Upper lobe of right lung (tissue), 1 donor: ENCODE measurements at regions not wholly inside any gene's neighbourhood (a gene's known extent, or its start where the extent isn't known, plus 50 kb on each side); places are given as distances from the start of the nearest gene placed in this dataset.

Experiments used
- ATAC-seq: fragments of 200-7000 bp; cut with Tn5 transposase; one replicate; pipeline ENCODE4 v1.9.1; 2020; ENCODE audit warnings: mild to moderate bottlenecking, moderate library complexity
- DNase-seq: peaks from one replicate; pipeline ENCODE4 v3.0.0-alpha.2; 2020
- H3K27ac ChIP-seq: fragments of 200-600 bp; one replicate; pipeline ENCODE4 v1.8.0; 2022
- H3K27me3 ChIP-seq: fragments of 200-600 bp; one replicate; pipeline ENCODE4 v1.8.0; 2022; ENCODE audit warnings: mild to moderate bottlenecking
- H3K36me3 ChIP-seq: fragments of 200-600 bp; one replicate; pipeline ENCODE4 v1.8.0; 2022
- H3K4me1 ChIP-seq: fragments of 200-600 bp; one replicate; pipeline ENCODE4 v1.8.0; 2022
- H3K4me3 ChIP-seq: fragments of 200-600 bp; one replicate; pipeline ENCODE4 v1.8.0; 2022; ENCODE audit warnings: mild to moderate bottlenecking
- H3K9me3 ChIP-seq: fragments of 200-600 bp; one replicate; pipeline ENCODE4 v1.8.0; 2022
- CTCF ChIP-seq: fragments of 200-600 bp; IDR thresholded peaks from one replicate; pipeline ENCODE4 v1.8.0; 2022; ENCODE audit warnings: antibody characterized with exemption
- intact Hi-C: fragments of 100-400 bp; cut with DNase I; formaldehyde crosslinking; loops from one replicate; pipeline ENCODE4 v1.11.0; 2022
- donor health status: DM: no; HTN: yes; CAD: no; lungs with severe emphysema.

- Histone ChIP-seq H3K36me3 (no peaks in the 10 kb centered on the region), H3K4me1 (no peaks in the 10 kb centered on the region)
- no peak for ATAC-seq
Observed at GRCh38 chr7:15937571-15937970, 251.1 kb upstream of the MEOX2 start.

GRCh38 chr7:15936991-15937390 is 250.5 kb upstream of the MEOX2 start:
- DNase-seq (no peak), ATAC-seq (no peak)
- H3K36me3 ChIP-seq = no peaks in the 10 kb centered on the region
- H3K27me3 ChIP-seq = no peaks in the 10 kb centered on the region
- H3K4me3 ChIP-seq = no peak overlapping the region
- H3K9me3 ChIP-seq = no peaks in the 10 kb centered on the region
- no peak overlapping the region for H3K27ac ChIP-seq
- TF ChIP-seq CTCF = no peak
- intact Hi-C loops = no loop called here
- H3K4me1 ChIP-seq = no peaks in the 10 kb centered on the region

More at GRCh38 chr7:15937571-15937970, 251.1 kb upstream of the MEOX2 start:
- Histone ChIP-seq H3K27ac (no peak overlapping the region), H3K9me3 (no peaks in the 10 kb centered on the region), H3K4me3 (no peak overlapping the region), H3K27me3 (no peaks in the 10 kb centered on the region)
- no peak for TF ChIP-seq CTCF
- no peak for DNase-seq
- intact Hi-C loops = no loop called here

GRCh38 chr7:15932318-15932717 is 245.8 kb upstream of the MEOX2 start:
- TF ChIP-seq CTCF = no peak
- DNase-seq = no peak
- ATAC-seq = no peak

GRCh38 chr7:15929411-15929810 is 242.9 kb upstream of the MEOX2 start:
- ATAC-seq (no peak), DNase-seq (no peak)
- no peak for TF ChIP-seq CTCF
- no peaks in the 10 kb centered on the region for H3K27me3 ChIP-seq
- H3K36me3 ChIP-seq = no peaks in the 10 kb centered on the region
- H3K4me3 ChIP-seq = no peak overlapping the region
- H3K9me3 ChIP-seq = peaks cover 7% of the 10 kb centered on the region
- intact Hi-C loops = no loop called here
- no peaks in the 10 kb centered on the region for H3K4me1 ChIP-seq
- no peak overlapping the region for H3K27ac ChIP-seq

More at GRCh38 chr7:15932318-15932717, 245.8 kb upstream of the MEOX2 start:
- intact Hi-C loops = no loop called here
- Histone ChIP-seq H3K27me3 (no peaks in the 10 kb centered on the region), H3K9me3 (peaks cover 5% of the 10 kb centered on the region), H3K4me3 (no peak overlapping the region), H3K27ac (no peak overlapping the region), H3K4me1 (no peaks in the 10 kb centered on the region), H3K36me3 (no peaks in the 10 kb centered on the region)

GRCh38 chr7:15925608-15926007 is 239.1 kb upstream of the MEOX2 start:
- no peaks in the 10 kb centered on the region for H3K4me1 ChIP-seq
- intact Hi-C loops = no loop called here
- ATAC-seq (no peak), DNase-seq (no peak)
- H3K9me3 ChIP-seq = peaks cover 7% of the 10 kb centered on the region
- no peak overlapping the region for H3K27ac ChIP-seq
- no peak overlapping the region for H3K4me3 ChIP-seq
- H3K36me3 ChIP-seq = no peaks in the 10 kb centered on the region
- TF ChIP-seq CTCF = no peak
- no peaks in the 10 kb centered on the region for H3K27me3 ChIP-seq

GRCh38 chr7:15924910-15925309 is 238.4 kb upstream of the MEOX2 start:
- Histone ChIP-seq H3K9me3 (peaks cover 7% of the 10 kb centered on the region), H3K36me3 (no peaks in the 10 kb centered on the region), H3K27me3 (no peaks in the 10 kb centered on the region), H3K4me3 (no peak overlapping the region), H3K4me1 (no peaks in the 10 kb centered on the region), H3K27ac (no peak overlapping the region)
- intact Hi-C loops = no loop called here
- no peak for TF ChIP-seq CTCF
- ATAC-seq (no peak), DNase-seq (no peak)
